GM19240 (cell line): ENCODE measurements at regions not wholly inside any gene's neighbourhood (a gene's known extent, or its start where the extent isn't known, plus 50 kb on each side); places are given as distances from the start of the nearest gene placed in this dataset.
"Not testable (repeated sequence)": the region's sequence is repeated elsewhere in the genome, so short reads cannot be mapped to it uniquely, and the experiment has no call there.

Source experiments
- DNase-seq: peaks from one replicate; pipeline ENCODE4 v3.0.0; 2011; ENCODE audit warnings: low spot score; ENCODE audit not compliant: insufficient read length

- DNase-seq, result not testable (repeated sequence)
Observed at GRCh38 chr17:71874773-71875172, 246.0 kb upstream of the SOX9 start.

GRCh38 chr17:71878271-71878670, 242.5 kb upstream of the SOX9 start:
- DNase-seq, result no peak

- no peak for DNase-seq
Observed at GRCh38 chr17:71878998-71879397, 241.8 kb upstream of the SOX9 start.

- DNase-seq, result no peak
Observed at GRCh38 chr17:71881041-71881440, 239.8 kb upstream of the SOX9 start.

- no peak for DNase-seq
Observed at GRCh38 chr17:71881581-71881980, 239.2 kb upstream of the SOX9 start.

- DNase-seq, result no peak
Observed at GRCh38 chr17:71883258-71883657, 237.6 kb upstream of the SOX9 start.

- no peak for DNase-seq
Observed at GRCh38 chr17:71883845-71884244, 237.0 kb upstream of the SOX9 start.

- no peak for DNase-seq
Observed at GRCh38 chr17:71885662-71886061, 235.2 kb upstream of the SOX9 start.

- no peak for DNase-seq
Observed at GRCh38 chr17:71899317-71899716, 221.5 kb upstream of the SOX9 start.

GRCh38 chr17:71900621-71901229, 220.1 kb upstream of the SOX9 start:
- DNase-seq, result no peak

GRCh38 chr17:71902894-71903506, 217.8 kb upstream of the SOX9 start:
- no peak for DNase-seq

GRCh38 chr17:71905376-71906031, 215.3 kb upstream of the SOX9 start:
- DNase-seq, result no peak

- no peak for DNase-seq
Observed at GRCh38 chr17:71909155-71909554, 211.7 kb upstream of the SOX9 start.

- no peak for DNase-seq
Observed at GRCh38 chr17:71910002-71910401, 210.8 kb upstream of the SOX9 start.

GRCh38 chr17:71914042-71914441, 206.8 kb upstream of the SOX9 start:
- DNase-seq, result no peak

GRCh38 chr17:71914812-71915211, 206.0 kb upstream of the SOX9 start:
- no peak for DNase-seq

GRCh38 chr17:71917715-71918114, 203.1 kb upstream of the SOX9 start:
- no peak for DNase-seq

- DNase-seq, result no peak
Observed at GRCh38 chr17:71919186-71919585, 201.6 kb upstream of the SOX9 start.

GRCh38 chr17:71919896-71920295, 200.9 kb upstream of the SOX9 start:
- no peak for DNase-seq

GRCh38 chr17:71921796-71922195, 199.0 kb upstream of the SOX9 start:
- no peak for DNase-seq

GRCh38 chr17:71922439-71922838, 198.4 kb upstream of the SOX9 start:
- DNase-seq, result no peak

GRCh38 chr17:71926746-71927398, 193.9 kb upstream of the SOX9 start:
- DNase-seq, result no peak
